ENCODE measurements at regions not wholly inside any gene's neighbourhood (a gene's known extent, or its start where the extent isn't known, plus 50 kb on each side); places are given as distances from the start of the nearest gene placed in this dataset.
"Not testable (repeated sequence)": the region's sequence is repeated elsewhere in the genome, so short reads cannot be mapped to it uniquely, and the experiment has no call there.

- ATAC-seq = peak; percentile 93
- ChIA-PET POLR2A (interaction anchor here (0.7 kb wide), 1 partner anchor 83 kb away, joined by 5 read pairs; no protein-coding TSS in a partner anchor), CTCF (interaction anchor here (0.9 to 1.5 kb wide), 2 partner anchors 46 to 191 kb away, joined by 3 to 5 read pairs; no protein-coding TSS in a partner anchor)
- Mint-ChIP-seq H3K27ac (no peak overlapping the region), H3K4me3 (no peak overlapping the region), H3K9me3 (no peaks in the 10 kb centered on the region), H3K27me3 (ENCODE audit: low read depth) (no peaks in the 10 kb centered on the region), H3K36me3 (no peaks in the 10 kb centered on the region), H3K4me1 (peaks cover 17% of the 10 kb centered on the region)
- DNase-seq (ENCODE audit: low spot score) = peak; percentile 12
- TF ChIP-seq ATF3 (CRISPR knock-in tag; conservative IDR thresholded peaks at IDR 0.05) (no peak), SOX15 (CRISPR knock-in tag; IDR thresholded peaks at IDR 0.05) (no peak), E2F5 (CRISPR knock-in tag; IDR thresholded peaks at IDR 0.05) (no peak), E2F1 (CRISPR knock-in tag; IDR thresholded peaks at IDR 0.05) (no peak), FOXK1 (CRISPR knock-in tag; IDR thresholded peaks at IDR 0.05) (no peak), ZNF317 (CRISPR knock-in tag; IDR thresholded peaks at IDR 0.05; ENCODE audit: borderline replicate concordance, low read depth) (no peak), STAT6 (CRISPR knock-in tag; conservative IDR thresholded peaks at IDR 0.05; ENCODE audit: low read depth) (no peak), AR (CRISPR knock-in tag; IDR thresholded peaks at IDR 0.05) (no peak), JAZF1 (CRISPR knock-in tag; IDR thresholded peaks at IDR 0.05) (no peak)
Measured at GRCh38 chr15:93929375-93930094, 301.8 kb upstream of the MCTP2 start.

- no peak for TF ChIP-seq E2F5 (CRISPR knock-in tag; IDR thresholded peaks at IDR 0.05)
- TF ChIP-seq JUN (CRISPR knock-in tag; IDR thresholded peaks at IDR 0.05) = no peak
- CTCF ChIA-PET = interaction anchor here (0.6 kb wide), 1 partner anchor 60 kb away, joined by 3 read pairs; no protein-coding TSS in a partner anchor
- no peak overlapping the region for H3K4me3 Mint-ChIP-seq
- POLR2A ChIA-PET = no interaction called here
- H3K27me3 Mint-ChIP-seq (ENCODE audit: low read depth) = no peaks in the 10 kb centered on the region
- ATAC-seq = peak; percentile 47
- no peak overlapping the region for H3K27ac Mint-ChIP-seq
- H3K36me3 Mint-ChIP-seq = no peaks in the 10 kb centered on the region
- peaks cover 36% of the 10 kb centered on the region for H3K4me1 Mint-ChIP-seq
- DNase-seq (ENCODE audit: low spot score) = no peak
- H3K9me3 Mint-ChIP-seq = peaks cover 4% of the 10 kb centered on the region; the same call in 1 of the 2 replicates
Measured at GRCh38 chr15:93920204-93920603, 311.2 kb upstream of the MCTP2 start.

- POLR2A ChIA-PET; DNase-seq (ENCODE audit: low spot score); H3K9me3 Mint-ChIP-seq; H3K27me3 Mint-ChIP-seq (ENCODE audit: low read depth); H3K36me3 Mint-ChIP-seq: not testable (repeated sequence)
- CTCF ChIA-PET = interaction anchor here (1.0 to 1.6 kb wide), 2 partner anchors 56 to 201 kb away, joined by 5 to 7 read pairs; no protein-coding TSS in a partner anchor
- H3K4me1 Mint-ChIP-seq = peaks cover 34% of the 10 kb centered on the region
- ATAC-seq = peak; percentile 77
- H3K27ac Mint-ChIP-seq = peak overlapping the region; percentile 76
- peak overlapping the region; percentile 3; the same call in 1 of the 2 replicates for H3K4me3 Mint-ChIP-seq
Measured at GRCh38 chr15:93918801-93919200, 312.6 kb upstream of the MCTP2 start.
